ENCODE measurements at regions not wholly inside any gene's neighbourhood (a gene's known extent, or its start where the extent isn't known, plus 50 kb on each side); places are given as distances from the start of the nearest gene placed in this dataset.

GRCh38 chr10:4687397-4687796, 138.6 kb upstream of the AKR1E2 start:
- no peak for TF ChIP-seq CTCF (IDR thresholded peaks at IDR 0.05)
- TF ChIP-seq POLR2A (IDR thresholded peaks at IDR 0.05), result no peak
- TF ChIP-seq EP300 (IDR thresholded peaks at IDR 0.05), result no peak
